ENCODE measurements at regions not wholly inside any gene's neighbourhood (a gene's known extent, or its start where the extent isn't known, plus 50 kb on each side); places are given as distances from the start of the nearest gene placed in this dataset.
A peak's percentile ranks its signal among the peaks of the same experiment; 100 is the strongest.

DNA sequence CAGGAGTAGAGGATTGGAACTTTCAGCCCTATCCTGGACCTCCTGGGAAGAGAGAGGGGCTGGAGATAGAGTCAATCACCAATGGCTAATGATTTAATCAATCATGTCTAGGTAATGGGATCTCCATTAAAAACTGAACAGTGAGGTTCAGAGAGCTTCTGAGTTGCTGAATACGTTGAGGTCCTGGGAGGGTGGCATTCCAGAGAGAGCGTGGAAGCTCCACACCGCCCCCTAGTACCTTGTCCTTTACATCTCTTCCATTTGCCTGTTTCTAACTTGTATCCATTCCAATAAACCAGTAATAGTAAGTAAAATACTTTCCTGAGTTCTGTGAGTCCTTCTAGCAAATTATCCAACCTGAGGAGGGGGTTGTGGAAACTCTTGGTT lies 101.7 kb downstream of the B3GNT2 start:
- DNase-seq = no peak

DNA sequence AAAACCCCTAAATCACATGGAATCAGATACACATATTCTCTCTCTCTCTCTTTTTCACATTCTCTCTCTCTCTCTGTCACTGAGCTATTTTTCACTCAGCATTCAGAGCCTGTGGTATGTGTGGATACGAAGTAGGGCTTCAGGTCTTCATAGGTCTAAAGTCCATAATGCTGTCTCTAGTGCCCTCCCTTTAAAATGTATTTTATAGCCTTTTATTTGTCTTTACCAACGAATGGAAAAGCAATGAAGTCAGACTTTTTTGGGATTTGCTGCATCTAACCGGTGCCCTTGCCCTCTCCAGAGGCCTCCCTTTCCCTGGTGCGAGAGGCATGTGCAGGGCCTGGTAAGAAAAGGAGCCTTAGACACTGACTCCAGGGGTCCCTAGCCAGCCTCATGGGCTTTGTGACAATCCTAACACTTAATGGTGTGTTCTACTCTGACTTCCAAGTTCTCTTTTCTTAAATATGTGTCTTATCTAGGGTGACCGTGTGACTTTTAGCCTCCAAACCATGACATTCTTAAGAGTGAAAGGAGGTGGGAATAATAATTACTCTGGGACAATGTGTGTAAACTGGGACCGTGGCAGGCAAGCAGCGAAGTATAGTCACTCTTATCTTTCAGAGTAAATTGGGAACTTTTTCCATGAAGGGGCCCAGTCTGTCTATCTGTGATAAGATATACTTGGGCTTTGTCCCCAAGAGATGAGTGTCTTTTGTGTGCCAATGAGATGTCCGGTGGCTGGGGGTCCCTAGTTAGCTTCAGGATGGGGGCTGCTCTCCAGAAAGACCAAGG lies 101.1 kb downstream of the B3GNT2 start:
- DNase-seq = no peak

DNA sequence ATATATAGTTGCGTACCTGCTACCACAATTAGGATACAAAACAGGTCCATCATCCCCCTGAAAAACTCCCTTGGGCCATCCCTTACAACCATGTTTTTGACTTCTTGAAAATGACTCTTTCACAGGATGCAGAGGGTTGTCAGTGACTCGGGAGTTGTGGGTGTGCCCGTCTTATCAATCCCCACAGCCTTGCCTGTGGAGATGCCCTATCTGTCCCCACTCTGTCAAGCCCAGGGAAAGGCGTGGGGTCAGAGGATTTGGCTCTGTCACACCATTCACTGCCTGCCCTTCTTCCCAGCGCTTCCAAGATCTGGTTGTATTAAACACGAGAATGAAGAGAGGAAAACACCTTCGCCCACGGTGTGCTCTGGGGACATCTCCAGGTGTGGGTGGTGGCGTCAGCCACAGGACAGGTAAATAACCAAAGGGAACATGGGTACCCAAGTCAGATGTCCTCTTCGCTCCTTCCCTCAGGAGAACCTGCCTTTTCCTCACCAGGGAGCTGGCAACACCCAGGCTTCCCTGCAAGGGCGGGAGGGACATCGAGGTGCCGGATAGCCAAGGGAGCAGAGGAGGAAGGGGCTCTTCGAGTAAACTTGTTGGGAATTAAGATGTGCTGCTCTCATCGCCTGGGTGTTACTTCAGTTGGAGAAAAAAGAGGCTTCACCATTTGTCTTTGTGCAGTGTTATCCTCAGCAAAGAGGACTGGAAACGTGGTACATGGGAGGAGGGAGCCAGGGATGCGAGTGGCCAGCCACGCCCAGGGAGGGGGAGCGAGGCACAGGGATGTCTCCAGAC lies 100.3 kb downstream of the B3GNT2 start:
- no peak for DNase-seq

DNA sequence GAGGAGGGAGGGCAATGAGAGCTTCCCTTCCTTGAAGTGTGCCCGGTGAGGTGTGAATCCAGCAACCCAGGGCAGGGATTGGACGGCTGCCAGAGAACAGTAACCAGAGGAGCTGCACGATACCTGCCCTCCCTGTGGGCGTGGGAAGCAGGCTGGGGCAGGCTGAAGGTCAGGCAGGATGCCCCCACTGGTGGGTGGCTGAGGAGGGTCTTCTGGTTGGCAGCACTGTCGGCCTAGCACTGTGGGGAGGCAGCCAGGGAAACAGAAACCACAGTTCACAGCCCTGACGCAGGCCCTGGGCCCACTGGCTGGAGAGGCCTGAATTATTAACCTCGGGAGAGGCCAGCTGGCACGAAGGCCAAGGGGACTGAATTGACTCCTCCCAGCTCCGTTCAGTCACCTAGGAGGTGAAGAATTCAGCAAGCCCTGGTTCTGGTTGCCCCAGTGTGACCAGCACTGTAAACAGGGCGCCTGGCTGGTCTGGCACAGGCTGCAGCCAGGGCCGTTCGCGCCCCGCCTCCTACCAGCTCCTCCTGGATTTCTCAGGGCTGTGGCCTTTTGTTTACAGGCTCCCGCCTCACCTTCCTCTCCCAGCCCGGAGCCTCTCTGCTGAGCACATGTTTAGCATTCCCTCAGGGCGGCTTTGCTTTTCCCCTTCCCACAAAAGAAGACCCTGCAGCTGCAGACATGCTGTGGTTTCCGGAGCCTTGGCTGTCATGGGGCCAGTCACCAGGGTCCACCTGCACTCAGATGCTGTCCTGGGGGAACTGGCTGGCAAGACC lies 97.8 kb downstream of the B3GNT2 start:
- DNase-seq = peak; percentile 64

DNA sequence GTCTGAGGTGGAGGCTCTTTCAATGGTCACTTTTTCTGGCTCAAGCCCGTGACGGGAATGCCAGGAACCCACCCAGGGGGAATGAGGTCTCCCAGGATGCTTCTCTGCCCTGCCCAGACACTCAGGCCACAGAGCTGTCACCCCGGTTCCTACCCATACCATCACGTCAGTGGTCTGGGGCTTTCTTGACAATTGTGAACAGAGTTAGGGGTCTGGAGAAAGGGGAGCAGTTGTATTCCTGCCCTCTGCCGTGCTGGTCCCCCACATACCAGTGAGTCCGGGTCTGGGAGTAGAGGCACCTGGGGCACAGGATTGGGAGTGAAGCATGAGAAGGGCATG lies 97.2 kb downstream of the B3GNT2 start:
- DNase-seq = no peak

DNA sequence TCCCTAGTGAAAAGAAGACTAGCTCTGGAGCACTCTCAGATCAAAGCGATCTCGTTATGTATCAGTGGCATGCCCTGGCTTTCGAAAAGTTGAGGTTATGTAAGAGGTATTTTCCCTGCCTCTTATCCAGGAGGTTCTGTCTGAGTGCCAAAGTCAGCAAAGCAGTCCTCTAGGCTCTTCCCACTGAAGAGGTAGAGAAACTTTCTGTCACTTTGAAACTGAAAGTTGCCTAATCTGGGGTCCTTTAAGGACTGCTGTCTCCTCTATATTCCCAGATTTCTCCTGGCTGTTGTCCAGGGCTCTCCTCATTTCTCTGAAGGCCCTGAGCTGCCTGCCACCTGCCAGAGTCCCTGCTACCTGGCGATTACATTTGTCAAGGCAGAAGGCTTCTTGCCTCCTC lies 96.3 kb downstream of the B3GNT2 start:
- no peak for DNase-seq

DNA sequence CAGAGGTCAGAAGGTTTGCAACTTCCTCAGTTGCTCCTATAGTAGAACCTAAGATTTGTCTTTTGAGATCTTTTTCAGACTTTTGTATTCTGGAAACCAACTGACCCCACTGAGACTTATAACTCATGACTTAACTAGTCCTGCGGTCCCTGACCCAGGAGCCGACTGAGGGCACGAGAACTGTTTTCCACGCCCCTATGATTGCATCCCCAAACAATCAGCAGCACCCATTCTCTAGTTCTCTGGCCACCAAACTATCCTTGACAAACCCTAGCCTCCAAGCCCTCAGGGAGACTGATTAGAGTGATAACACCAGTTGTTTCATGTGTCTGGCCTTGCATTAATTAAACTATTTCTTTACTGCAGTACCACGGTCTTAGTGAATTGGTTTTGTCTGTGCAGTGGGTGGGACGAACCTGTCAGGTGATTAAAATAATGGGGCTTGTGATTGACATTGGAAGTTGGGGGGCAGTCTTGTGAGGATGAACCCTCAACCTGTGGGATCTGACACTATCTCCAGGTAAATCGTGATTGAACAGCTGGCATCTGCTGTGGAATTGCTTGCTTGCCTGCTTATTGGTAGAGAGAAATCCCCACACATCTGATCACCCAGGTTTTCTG lies 95.7 kb downstream of the B3GNT2 start:
- no peak for DNase-seq

DNA sequence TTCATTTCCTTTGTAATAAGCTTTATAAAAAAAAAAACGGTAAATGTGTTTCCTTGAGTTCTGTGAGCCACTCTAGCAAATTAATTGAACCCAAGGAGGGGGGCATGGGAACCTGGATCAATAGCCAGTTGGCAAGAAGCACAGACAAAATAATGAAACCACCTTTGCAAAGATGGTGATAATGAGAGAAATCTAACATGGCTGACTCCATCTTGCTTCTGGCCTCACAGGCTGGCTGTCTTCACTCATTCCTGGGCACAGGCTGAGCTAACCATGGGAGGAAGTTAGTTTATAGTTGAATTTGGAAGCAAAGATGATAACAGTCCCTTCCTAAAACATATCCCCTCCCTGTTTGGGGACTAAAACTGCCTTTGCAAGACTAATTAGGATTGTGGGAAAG lies 95.1 kb downstream of the B3GNT2 start:
- DNase-seq = no peak

DNA sequence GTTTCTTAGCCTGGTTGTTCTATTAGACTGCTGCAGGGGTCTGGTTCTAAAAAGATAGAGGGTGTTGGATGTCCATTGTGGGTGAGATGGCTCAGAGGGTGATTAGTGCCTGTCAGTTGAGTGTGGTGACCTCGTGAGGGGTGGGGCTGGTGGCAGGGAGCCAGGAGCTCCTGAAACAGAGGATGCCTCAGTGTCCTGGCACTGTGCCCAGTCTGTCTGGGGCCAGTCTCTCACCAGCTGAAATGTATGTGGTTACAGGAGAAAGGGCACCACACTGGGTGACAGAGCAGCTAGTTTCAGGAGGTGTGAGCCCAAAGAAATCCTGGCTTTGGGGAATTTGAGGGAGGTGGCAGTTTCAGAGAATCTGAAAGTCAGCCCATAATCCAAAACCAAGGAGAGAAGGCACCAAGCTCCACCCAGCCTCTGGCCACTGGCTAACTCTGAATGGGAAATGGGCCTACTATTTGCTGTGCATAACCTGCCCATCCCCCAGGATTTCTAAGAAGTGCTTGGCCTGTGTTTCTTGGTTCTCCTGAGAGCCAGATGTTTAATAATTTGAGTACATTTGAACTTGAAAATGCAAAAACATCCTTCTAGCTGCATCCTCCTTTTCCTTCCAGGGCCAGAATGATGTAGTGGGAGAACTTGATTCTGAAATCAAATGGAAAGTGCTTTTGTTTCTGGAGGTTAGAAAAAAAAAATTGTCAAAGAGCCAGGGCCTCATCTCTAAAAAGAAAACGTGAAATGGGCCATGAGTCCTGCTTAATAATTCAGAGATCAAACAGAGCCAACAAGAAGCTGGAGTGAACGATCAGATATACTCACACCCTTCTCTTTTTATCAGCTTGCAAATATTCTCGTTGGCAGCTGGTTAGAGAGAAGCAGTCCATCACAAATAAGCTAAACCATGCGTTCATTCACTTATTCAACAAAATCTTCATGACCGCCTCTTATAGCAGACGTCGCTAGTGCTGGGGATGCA lies 92.3 kb downstream of the B3GNT2 start:
- peak; percentile 95 for DNase-seq

DNA sequence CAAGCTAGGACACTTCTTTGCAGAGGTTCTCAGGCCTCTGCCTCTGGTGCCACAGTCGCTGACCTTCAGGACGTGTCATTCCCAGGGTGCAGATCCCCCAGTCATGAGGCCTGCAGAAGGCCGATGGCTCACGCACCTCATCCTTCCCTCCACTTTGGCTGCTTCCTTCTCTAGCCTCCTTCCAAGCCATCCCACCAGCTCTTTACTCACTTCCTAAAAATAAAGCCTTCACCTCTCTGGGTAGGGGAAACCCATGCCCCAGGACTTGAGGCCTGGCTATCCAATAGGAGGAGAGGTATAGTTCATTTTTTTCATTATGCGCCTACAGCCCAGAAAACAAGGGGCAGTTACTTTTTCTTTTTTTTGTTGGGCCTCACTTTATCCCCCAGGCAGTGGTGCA lies 91.4 kb downstream of the B3GNT2 start:
- no peak for DNase-seq

DNA sequence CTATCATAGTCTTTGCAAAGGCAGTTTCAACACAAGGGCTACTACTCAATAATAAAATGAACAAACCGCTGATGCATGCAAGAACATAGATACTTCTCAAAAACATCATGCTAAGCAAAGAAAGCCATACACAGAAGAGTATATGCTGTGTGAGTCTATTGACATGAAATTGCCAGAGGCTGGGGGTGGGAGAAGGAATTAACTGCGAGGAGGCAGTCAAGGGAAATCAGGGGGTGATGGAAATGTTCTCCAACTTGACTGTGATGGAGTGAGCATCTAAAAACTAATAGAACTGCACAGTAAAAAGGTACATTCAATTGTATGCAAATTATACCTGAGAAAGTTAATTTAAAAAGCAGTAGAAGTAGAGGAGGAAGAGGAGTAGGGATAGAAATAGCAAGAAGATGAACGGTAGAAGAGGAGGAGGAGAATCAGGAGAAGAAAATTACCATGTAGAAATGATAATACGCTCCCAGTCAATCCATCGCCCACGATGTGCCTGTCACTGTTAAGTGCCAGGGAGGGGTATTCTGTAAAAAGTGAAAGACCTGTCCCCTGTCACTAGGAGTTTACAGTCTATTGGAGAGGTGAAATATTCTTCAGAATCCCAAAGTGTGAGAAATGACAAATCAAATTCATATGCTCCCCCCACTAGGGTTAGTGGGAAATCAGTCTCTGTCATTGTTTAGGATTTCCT lies 90.3 kb downstream of the B3GNT2 start:
- no peak for DNase-seq

DNA sequence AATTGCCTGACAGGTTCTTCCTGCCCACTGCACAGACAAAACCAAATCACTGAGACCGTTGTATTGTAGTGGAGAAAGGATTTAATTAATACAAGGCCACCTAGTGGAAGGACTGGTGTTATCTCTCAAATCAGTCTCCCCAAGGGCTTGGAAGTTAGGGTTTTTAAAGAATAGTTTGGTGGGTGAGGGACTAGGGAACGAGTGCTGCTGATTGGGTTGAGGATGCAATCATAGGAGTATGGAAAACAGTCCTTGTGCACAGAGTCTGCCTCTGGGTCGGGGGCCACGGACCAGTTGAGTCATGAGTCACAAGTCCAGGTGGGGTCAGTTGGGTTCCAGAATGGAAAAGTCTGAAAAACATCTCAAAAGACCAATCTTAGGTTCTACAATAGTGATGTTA lies 89.1 kb downstream of the B3GNT2 start:
- DNase-seq = no peak

DNA sequence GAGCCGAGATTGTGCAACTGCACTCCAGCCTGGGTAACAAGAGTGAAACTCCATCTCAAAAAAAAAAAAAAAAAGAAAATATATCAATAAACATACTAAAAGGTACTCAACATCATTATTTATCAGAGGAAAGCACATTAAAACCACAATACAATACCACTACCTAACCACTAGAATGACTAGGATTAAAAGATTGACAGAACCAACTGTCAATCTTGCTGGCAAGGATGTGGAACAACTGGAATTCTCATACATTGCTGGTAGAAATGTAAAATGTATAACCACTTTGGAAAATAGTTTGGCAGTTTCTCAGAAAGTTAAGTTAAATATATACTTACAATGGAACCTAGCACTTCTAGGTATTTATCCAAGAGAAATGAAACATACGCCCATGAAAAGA lies 88.6 kb downstream of the B3GNT2 start:
- DNase-seq = no peak

DNA sequence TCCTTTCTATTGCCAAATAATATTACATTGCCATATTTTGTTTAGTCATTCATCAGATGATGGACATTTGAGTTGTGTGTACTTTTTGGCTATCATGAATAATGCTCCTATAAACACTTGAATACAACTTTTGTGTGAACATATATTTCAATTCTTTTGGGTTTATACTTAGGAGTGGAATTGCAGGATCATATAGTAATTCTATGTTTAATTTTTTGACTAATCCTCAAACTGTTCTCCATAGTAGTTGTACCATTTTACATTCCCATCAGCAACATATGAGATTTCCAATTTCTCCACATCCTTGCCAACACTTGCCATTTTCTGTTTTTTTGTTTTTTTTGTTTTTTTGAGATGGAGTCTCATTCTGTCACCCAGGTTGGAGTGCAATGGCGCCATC lies 87.2 kb downstream of the B3GNT2 start:
- no peak for DNase-seq

DNA sequence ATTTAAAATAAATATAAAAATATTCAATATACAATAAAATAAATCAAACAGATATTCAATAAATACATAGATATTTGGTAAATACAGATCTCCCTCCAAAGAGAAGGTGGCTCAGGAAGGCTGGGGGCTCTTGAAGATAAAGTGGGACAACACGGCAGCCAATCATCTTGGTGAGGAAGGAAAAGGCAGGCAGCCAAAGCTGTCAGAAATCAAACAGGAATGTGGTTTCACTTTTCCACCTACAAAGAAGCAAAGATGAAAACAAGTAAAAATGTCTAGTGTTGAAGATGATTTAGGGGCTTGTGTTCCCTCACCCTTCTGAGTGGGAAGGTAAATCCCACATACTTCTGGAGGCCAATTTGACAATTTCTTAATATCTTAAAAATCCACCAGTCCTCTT lies 85.7 kb downstream of the B3GNT2 start:
- DNase-seq = no peak

DNA sequence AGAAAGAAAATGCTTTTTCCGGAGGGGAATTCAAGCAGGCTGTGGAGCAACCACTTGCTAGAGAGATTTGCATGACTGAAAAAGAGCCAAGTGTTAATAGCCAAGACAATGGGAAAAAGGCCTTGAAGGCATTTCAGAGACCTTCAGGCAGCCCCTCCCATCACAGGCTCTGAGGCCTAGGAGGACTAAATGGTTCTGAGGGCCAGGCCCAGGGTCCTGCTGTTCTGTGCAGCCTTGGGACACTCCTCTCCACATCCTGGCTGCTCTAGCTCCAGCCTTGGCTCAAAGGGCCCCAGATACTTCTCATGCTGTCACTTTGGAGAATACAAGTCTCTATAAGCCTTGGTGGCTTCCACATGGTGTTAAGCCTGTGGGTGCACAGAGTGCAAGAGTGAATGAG lies 81.8 kb downstream of the B3GNT2 start:
- DNase-seq = no peak

Measured in NCI-H146 (cell line).